ENCODE measurements at regions not wholly inside any gene's neighbourhood (a gene's known extent, or its start where the extent isn't known, plus 50 kb on each side); places are given as distances from the start of the nearest gene placed in this dataset.

- Histone ChIP-seq H3K27me3 (ENCODE audit: control insufficient read depth in 1 of 2, insufficient read depth in 2 of 2, low read length in 2 of 2) (no peaks in the 10 kb centered on the region), H2AFZ (ENCODE audit: low read length) (no peak overlapping the region), H3K4me1 (ENCODE audit: insufficient read depth, low read length) (no peaks in the 10 kb centered on the region), H3K27ac (ENCODE audit: extremely low read length, insufficient read depth, low read length) (no peak overlapping the region), H3K9me3 (ENCODE audit: low read length) (no peaks in the 10 kb centered on the region), H3K4me3 (replicated peaks in 1 of 3; ENCODE audit: insufficient read depth in 1 of 3, low read depth in 2 of 3, low read length in 3 of 3) (no peak overlapping the region), H3K4me2 (ENCODE audit: low read depth, low read length) (no peak overlapping the region), H3K79me2 (ENCODE audit: insufficient read depth, low read length) (no peaks in the 10 kb centered on the region), H3K36me3 (replicated peaks in 1 of 2; ENCODE audit: control insufficient read depth in 1 of 2, insufficient read depth in 2 of 2, low read length in 2 of 2) (no peaks in the 10 kb centered on the region), H3K9ac (ENCODE audit: insufficient read depth, low read depth, low read length) (no peak overlapping the region), H4K20me1 (ENCODE audit: insufficient read depth, low read length) (no peaks in the 10 kb centered on the region)
- ChIA-PET CTCF (ENCODE audit: low intra/inter-chr PET ratio, low total read pairs) (no interaction called here), POLR2A (no interaction called here)
- intact Hi-C loops (cut with micrococcal nuclease; ENCODE audit: unreplicated experiment), result no loop called here
- DNase-seq (ENCODE audit: low spot score), result no peak
- in situ Hi-C loops (cut with HindIII; ENCODE audit: extremely low pct_ligation_motif_present, low pct_unique_long_range_greater_than_20kb), result no loop called here
- no peak for ATAC-seq
- no peak for TF ChIP-seq ZNF382 (CRISPR knock-in tag; IDR thresholded peaks at IDR 0.05; ENCODE audit: borderline replicate concordance)
- no peak for TF ChIP-seq XBP1 (CRISPR knock-in tag; IDR thresholded peaks at IDR 0.05)
- no peak for TF ChIP-seq ZNF879 (CRISPR knock-in tag; IDR thresholded peaks at IDR 0.05)
- TF ChIP-seq ZNF556 (CRISPR knock-in tag; IDR thresholded peaks at IDR 0.05; ENCODE audit: borderline replicate concordance), result no peak
- no peak for TF ChIP-seq ZSCAN5A (CRISPR knock-in tag; IDR thresholded peaks at IDR 0.05; ENCODE audit: borderline replicate concordance)
- TF ChIP-seq KAT8 (CRISPR knock-in tag; IDR thresholded peaks at IDR 0.05), result no peak
- TF ChIP-seq SAFB2 (CRISPR knock-in tag; IDR thresholded peaks at IDR 0.05; ENCODE audit: borderline replicate concordance, low read depth), result no peak
- no peak for TF ChIP-seq GMEB1 (CRISPR knock-in tag; IDR thresholded peaks at IDR 0.05; ENCODE audit: borderline replicate concordance)
- no peak for TF ChIP-seq CENPBD1 (CRISPR knock-in tag; IDR thresholded peaks at IDR 0.05; ENCODE audit: borderline replicate concordance, low read depth)
- TF ChIP-seq ISL2 (CRISPR knock-in tag; IDR thresholded peaks at IDR 0.05), result no peak
- no peak for TF ChIP-seq NCOA2 (CRISPR knock-in tag; IDR thresholded peaks at IDR 0.05)
- no TSS peak for BruUV-seq (replicated peaks)
- no peak for FAIRE-seq
- WGBS (ENCODE audit: low lambda C conversion rate), result 5% methylated on average over 6 of the region's 6 CpGs
Observed at GRCh38 chr5:16265141-16265540, 85.5 kb upstream of the MARCHF11 start.
